RWPE2 (cell line): ENCODE measurements at regions not wholly inside any gene's neighbourhood (a gene's known extent, or its start where the extent isn't known, plus 50 kb on each side); places are given as distances from the start of the nearest gene placed in this dataset.

ENCODE experiments used
- ATAC-seq: fragments of 200-7000 bp; cut with Tn5 transposase; 3 replicates; pipeline ENCODE4 v1.9.1; 2021; ENCODE audit warnings: low read depth
- DNase-seq: peaks from one replicate; pipeline ENCODE4 v3.0.0-alpha.2; 2020; ENCODE audit warnings: low spot score
- H3K27ac ChIP-seq: fragments of 450-650 bp; 2 replicates; pipeline ENCODE4 v1.5.1; 2017; ENCODE audit warnings: mild to moderate bottlenecking; ENCODE audit not compliant: poor library complexity, severe bottlenecking
- H3K27me3 ChIP-seq: fragments of 250-450 bp; sonication (Bioruptor Pico); 2 replicates; pipeline ENCODE4 v1.5.1; 2021; ENCODE audit warnings: mild to moderate bottlenecking, moderate library complexity; ENCODE audit not compliant: insufficient read depth, poor library complexity, severe bottlenecking
- H3K36me3 ChIP-seq: fragments of 250-450 bp; sonication (Bioruptor Pico); 2 replicates; pipeline ENCODE4 v1.5.1; 2020; ENCODE audit warnings: low read depth, mild to moderate bottlenecking, moderate library complexity
- H3K4me1 ChIP-seq: fragments of 250-450 bp; sonication (Bioruptor Pico); 2 replicates; pipeline ENCODE4 v1.5.1; 2021; ENCODE audit warnings: mild to moderate bottlenecking, moderate library complexity; ENCODE audit not compliant: insufficient read depth, poor library complexity, severe bottlenecking
- H3K4me3 ChIP-seq: fragments of 250-450 bp; sonication (Bioruptor Pico); 2 replicates; pipeline ENCODE4 v1.5.1; 2021; ENCODE audit warnings: mild to moderate bottlenecking, moderate library complexity; ENCODE audit not compliant: severe bottlenecking
- H3K9me3 ChIP-seq: fragments of 250-450 bp; sonication (Bioruptor Pico); 2 replicates; pipeline ENCODE4 v1.5.1; 2021; ENCODE audit warnings: mild to moderate bottlenecking, moderate library complexity; ENCODE audit not compliant: severe bottlenecking
- CTCF ChIP-seq: fragments of 450-650 bp; IDR thresholded peaks from one replicate; pipeline ENCODE4 v1.5.1; 2017; ENCODE audit warnings: mild to moderate bottlenecking, moderate library complexity; ENCODE audit not compliant: poor library complexity, severe bottlenecking

DNA sequence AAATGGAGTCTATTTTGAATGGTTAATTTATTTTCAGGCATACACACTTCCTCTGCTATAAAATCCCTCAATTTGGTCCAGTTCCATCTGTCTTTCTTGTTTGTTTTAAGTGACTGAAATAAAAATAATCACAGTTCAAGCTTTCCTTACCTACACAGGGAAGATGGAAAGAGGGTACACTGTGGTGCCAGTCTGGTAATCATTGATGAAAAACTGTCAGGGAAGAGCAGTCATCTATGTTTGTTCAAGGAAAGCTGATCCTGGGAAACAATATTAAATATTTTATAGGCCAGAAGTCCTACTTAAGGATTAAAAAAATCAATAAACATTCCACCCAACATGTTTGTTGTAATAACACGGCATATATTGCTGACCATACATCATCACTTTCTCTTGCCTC is 115.2 kb upstream of the KCNMB2 start:
- no peak for TF ChIP-seq CTCF
- Histone ChIP-seq H3K27ac (no peak overlapping the region), H3K36me3 (no peaks in the 10 kb centered on the region), H3K4me3 (no peak overlapping the region), H3K9me3 (no peaks in the 10 kb centered on the region), H3K27me3 (no peaks in the 10 kb centered on the region), H3K4me1 (peaks cover 9% of the 10 kb centered on the region)
- ATAC-seq, result no peak
- no peak for DNase-seq

GRCh38 chr3:178422406-178422805 is 113.8 kb upstream of the KCNMB2 start:
- no peak for TF ChIP-seq CTCF
- H3K9me3 ChIP-seq, result no peaks in the 10 kb centered on the region
- no peaks in the 10 kb centered on the region for H3K27me3 ChIP-seq
- peaks cover 9% of the 10 kb centered on the region for H3K4me1 ChIP-seq
- no peak for ATAC-seq
- no peak overlapping the region for H3K27ac ChIP-seq
- no peak overlapping the region for H3K4me3 ChIP-seq
- DNase-seq, result no peak
- H3K36me3 ChIP-seq, result no peaks in the 10 kb centered on the region

- Histone ChIP-seq H3K27me3 (no peaks in the 10 kb centered on the region), H3K9me3 (no peaks in the 10 kb centered on the region), H3K4me3 (no peak overlapping the region), H3K36me3 (no peaks in the 10 kb centered on the region), H3K27ac (no peak overlapping the region), H3K4me1 (no peaks in the 10 kb centered on the region)
- DNase-seq (no peak), ATAC-seq (no peak)
- TF ChIP-seq CTCF, result no peak
Measured at GRCh38 chr3:178428037-178428436, 108.2 kb upstream of the KCNMB2 start.

DNA sequence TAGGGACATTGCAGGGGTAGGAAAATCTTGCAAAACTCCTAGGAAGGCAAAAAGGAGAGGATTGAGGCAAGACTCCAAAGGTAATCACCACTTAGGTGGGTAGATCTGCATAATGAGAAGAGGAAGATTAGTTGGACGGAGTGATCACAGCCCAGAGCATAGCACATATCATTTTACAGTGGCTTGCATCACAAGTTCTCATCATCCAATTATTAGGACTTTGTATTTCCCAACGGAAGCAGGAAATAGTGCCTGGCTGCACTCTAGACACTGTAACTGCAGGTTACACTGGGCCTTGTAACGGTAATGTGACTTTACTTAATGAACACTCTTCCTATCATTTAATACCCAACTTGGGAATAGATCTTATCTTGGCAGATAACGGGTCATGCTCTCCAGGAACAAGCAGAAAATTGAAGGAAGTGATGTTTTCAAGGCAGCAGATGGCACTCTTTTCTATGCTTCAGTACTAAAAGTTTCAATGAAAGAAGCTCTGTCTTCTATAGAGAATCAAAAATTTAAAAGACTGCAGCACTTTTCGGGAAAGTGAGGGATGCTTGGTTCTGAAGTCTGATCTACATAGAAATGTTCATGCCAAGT is 101.9 kb upstream of the KCNMB2 start:
- ATAC-seq, result peak; percentile 44; the same call in 1 of the 3 replicates
- Histone ChIP-seq H3K4me3 (no peak overlapping the region), H3K27me3 (no peaks in the 10 kb centered on the region), H3K27ac (no peak overlapping the region), H3K9me3 (no peaks in the 10 kb centered on the region), H3K4me1 (no peaks in the 10 kb centered on the region), H3K36me3 (no peaks in the 10 kb centered on the region)
- no peak for DNase-seq
- peak; percentile 28 for TF ChIP-seq CTCF

GRCh38 chr3:178435575-178435974 is 100.7 kb upstream of the KCNMB2 start:
- no peaks in the 10 kb centered on the region for H3K27me3 ChIP-seq
- H3K9me3 ChIP-seq, result no peaks in the 10 kb centered on the region
- ATAC-seq (no peak), DNase-seq (no peak)
- no peak overlapping the region for H3K4me3 ChIP-seq
- H3K4me1 ChIP-seq, result no peaks in the 10 kb centered on the region
- no peak for TF ChIP-seq CTCF
- no peak overlapping the region for H3K27ac ChIP-seq
- H3K36me3 ChIP-seq, result no peaks in the 10 kb centered on the region
